GM21390 (cell line): ENCODE measurements at regions not wholly inside any gene's neighbourhood (a gene's known extent, or its start where the extent isn't known, plus 50 kb on each side); places are given as distances from the start of the nearest gene placed in this dataset.
"Not testable (repeated sequence)": the region's sequence is repeated elsewhere in the genome, so short reads cannot be mapped to it uniquely, and the experiment has no call there.

Experiments
- ATAC-seq: cut with Tn5 transposase; IDR thresholded peaks from one replicate; pipeline ENCODE4 v1.9.1; 2021; ENCODE audit not compliant: unreplicated experiment

- no peak for ATAC-seq
These were observed 50.9 kb downstream of the DISP1 start for GRCh38 chr1:222865718-222866117.

GRCh38 chr1:222867316-222867715, 52.5 kb downstream of the DISP1 start:
- no peak for ATAC-seq

- no peak for ATAC-seq
These were observed 61.3 kb downstream of the DISP1 start for GRCh38 chr1:222876182-222876581.

DNA sequence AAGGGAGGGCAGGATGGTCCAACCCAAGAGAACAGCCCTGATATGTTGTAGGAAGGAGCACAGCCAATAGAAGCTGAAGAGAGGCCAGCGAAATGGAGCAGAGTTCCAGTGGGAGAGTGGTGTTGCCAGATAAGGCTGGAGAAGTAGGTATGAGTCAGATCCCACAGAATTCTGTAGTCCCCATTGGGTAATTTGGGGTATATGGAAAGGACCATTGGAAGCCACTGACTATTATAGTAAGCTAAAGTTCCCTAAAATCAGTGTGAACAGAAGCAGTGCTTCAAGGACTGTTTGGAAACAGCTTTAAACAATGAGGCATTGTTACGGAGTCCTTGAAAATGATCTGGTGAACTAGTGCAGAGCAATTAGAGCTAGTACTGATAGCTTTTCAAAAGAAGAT, 63.0 kb downstream of the DISP1 start:
- no peak for ATAC-seq

DNA sequence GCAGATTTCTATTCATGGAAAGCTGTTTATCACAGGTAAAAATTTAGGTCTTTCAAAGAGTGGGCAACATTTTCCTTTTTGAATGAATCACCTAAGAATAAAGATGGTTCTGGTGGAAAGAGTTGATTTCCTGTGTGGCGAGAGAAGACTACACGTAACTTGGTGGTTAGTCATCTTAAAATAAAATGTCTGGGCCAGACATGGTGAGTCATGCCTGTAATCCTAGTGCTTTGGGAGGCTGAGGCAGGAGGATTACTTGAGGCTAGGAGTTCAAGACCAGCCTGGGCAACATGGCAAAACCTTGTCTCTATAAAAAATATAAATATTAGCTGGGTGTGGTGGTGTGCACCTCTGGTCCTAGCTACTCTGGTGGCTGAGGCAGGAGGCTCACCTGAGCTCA, 65.7 kb downstream of the DISP1 start:
- no peak for ATAC-seq

DNA sequence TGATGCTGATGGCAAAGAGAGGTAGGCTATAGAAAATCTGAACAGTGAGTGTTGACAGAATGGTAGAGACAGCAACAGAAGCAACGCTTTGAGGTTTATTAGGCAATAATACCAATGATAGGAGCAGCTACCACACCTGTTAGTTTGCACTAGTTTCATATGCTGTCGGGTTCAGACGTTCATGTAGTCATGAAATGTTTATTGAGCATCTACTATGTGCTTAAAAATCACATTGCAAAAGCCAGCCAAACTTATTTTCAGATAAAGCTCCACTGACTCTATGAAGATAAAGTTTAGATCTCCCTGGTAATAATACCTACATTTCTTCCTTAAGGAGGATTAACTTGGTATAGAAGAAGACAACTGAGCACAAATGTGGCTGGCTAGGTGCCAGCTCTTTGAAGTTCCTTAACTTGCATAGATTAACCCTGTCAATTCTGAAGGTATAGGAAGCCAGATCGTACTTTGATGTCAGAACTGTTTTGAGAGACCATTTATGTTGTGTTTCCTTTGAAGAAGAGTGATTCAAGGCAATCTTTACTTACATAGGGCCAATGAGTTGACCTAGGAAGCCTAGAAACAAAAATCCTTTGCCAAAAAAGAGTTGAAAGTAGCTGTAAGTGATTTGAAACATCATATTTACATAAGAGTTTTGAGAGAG, 71.5 kb downstream of the DISP1 start:
- ATAC-seq, result no peak

DNA sequence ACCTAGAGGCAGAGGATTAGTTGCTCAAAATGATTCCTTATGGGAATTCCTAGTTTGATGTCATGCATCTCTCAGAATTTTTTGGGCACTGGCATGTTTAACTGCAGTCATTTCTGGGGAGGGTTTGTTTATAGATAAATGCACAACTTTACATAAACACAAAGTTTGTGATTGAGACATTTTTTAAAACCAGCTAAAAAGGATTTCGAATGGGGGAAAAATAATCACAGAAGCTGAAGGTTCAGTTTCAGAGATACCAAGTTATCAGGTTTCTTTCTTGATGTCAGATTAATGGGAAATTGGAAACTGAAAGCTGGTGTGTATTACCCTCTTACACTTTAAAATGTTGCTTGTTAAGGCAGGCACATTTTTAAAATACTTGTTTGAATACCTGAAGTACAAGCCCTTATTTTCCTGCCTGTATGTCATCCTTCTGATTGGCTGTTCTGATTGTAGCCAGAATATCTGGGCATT, 72.1 kb downstream of the DISP1 start:
- ATAC-seq, result no peak

GRCh38 chr1:222889440-222889839, 74.6 kb downstream of the DISP1 start:
- ATAC-seq, result no peak

DNA sequence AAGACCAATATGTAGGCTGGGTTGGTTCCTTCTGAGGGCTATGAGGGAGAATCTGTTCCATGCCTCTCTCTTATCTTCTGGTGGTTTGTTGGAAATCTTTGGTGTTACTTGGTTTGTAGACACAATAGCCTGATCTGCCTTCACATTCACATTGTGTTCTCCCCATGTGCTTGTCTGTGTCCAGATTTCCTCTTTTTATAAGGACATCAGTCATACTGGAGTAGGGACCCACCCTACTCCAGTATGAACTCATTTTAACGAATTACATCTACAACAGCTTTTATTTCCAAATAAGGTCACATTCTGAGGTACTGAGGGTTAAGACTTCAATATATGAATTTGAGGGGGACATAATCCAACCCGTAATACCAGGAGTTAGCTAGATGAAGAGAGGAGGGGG, 75.9 kb downstream of the DISP1 start:
- ATAC-seq, result no peak

GRCh38 chr1:222891578-222891977, 76.7 kb downstream of the DISP1 start:
- no peak for ATAC-seq

GRCh38 chr1:222892137-222892769, 77.4 kb downstream of the DISP1 start:
- ATAC-seq, result no peak

DNA sequence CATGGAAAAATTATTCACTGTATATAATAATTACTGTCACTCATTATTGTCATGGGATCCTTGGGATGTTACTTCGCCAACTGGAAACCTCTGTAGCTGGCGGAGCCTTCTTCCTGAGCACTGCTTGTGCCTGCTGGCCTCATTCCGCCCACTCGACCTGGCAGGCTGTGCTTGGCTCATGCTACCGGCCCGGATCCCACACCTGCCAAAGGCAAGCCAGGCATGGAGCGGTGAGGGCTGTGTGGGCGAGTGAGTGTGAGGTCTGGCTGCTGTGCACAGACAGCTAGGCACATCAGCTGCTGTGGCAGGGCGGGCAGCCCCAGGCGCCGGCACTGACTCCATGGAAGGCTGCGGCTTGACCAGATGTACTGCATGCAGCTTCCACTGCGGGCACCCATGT, 78.4 kb downstream of the DISP1 start:
- ATAC-seq, result no peak

- ATAC-seq, result no peak
These were observed 79.5 kb downstream of the DISP1 start for GRCh38 chr1:222894331-222894730.

GRCh38 chr1:222896630-222897526, 82.0 kb downstream of the DISP1 start:
- no peak for ATAC-seq

DNA sequence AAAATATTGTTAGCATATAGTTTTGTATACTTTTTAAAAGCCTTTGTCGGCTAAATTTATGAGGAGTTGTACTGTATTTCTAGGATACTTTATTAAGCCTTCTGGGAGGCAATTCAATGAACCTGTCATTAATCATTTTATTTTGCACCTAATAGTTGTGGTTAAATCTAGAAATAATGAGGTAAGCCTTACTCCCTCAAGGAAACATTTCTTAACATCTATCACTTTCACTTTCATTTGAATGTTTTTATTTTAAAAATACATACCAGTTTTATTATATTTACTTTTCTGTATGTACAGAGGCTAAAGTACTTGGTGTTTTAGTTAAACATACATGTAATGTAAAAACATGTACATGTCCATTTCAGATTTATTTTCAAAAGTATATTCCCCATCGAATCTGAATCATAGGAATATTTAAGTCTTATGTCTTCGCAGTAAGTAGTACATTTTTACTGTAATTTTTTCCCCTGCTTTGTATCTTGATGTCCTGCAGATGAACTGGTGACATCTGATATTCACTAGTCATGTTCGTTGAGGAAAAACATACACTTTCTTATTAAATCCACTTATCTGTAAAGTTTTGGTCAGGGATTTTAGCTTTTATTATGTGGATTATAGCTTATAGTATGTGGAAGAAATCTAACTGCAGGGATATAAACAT, 82.8 kb downstream of the DISP1 start:
- ATAC-seq, result no peak

GRCh38 chr1:222898191-222898527, 83.3 kb downstream of the DISP1 start:
- no peak for ATAC-seq

DNA sequence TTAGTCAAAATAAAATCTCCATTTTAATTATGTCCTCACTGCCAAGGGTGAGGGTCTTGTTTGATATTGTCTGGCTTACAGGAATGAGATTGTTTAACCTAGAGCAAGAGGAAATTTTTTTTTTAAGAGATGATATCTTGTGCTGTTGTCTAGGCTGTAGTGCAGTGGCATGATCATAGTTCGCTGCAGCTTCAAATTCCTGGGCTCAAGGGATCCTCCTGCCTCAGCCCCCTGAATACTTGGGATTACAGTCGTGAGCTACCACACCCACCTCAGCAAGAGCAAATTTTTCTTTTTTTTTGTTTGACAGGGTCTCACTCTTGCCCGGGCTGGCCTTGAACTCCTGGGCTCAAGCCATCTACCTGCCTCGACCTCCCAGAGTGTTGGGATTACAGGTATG, 84.6 kb downstream of the DISP1 start:
- ATAC-seq, result no peak

- ATAC-seq, result no peak
These were observed 89.6 kb downstream of the DISP1 start for GRCh38 chr1:222904451-222904850.

- no peak for ATAC-seq
These were observed 90.3 kb downstream of the DISP1 start for GRCh38 chr1:222905151-222905550.

DNA sequence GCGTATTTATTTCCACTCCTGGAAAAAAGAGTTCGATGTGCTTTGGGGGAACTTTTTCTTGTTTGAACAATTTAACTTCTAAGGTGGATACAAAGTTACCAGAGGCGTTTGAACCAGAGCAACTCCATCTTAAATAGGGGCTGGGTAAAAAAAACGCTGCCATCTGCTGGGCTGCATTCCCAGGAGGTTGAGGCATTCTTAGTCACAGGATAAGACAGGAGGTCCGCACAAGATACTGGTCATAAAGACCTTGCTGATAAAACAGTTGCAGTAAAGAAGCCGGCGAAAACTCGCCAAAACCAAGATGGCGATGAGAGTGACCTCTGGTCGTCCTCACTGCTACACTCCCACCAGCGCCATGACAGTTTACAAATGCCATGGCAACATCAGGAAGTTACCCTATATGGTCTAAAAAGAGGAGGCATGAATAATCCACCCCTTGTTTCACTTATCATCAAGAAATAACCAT, 91.5 kb downstream of the DISP1 start:
- not testable (repeated sequence) for ATAC-seq

DNA sequence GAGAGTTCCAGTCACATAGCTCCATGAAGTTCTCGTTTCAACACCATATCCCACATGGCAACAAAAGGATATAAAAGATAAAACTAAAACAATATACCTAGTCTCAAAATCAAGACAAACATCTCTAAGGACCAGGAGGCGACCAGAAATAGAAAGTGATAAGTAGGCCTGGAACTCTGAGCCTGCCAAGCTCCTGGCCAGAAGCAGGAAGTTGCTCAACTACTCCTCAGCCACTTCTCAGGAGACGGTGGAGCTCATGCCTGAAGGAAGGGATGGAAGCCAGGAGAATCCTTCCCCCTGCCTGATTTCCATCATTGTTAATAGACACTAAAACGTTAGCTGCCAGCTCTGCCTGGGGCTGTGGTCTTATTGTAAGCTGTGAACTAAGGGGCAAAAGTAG, 94.7 kb downstream of the DISP1 start:
- ATAC-seq, result no peak
